Stomach (tissue), 8 donors: ENCODE measurements at regions not wholly inside any gene's neighbourhood (a gene's known extent, or its start where the extent isn't known, plus 50 kb on each side); places are given as distances from the start of the nearest gene placed in this dataset.

Experiments
- DNase-seq, 2 donors: peaks; one replicate each; pipeline versions ENCODE4 v3.0.0 to v3.0.0-alpha.2; 2013 to 2019
- H3K27ac ChIP-seq, 5 donors: fragments of 200-600 bp in 4 of 5; sonication (generic) in 4 of 5; one replicate each; pipeline ENCODE4 v1.5.1; 2013 to 2019; ENCODE audit warnings: mild to moderate bottlenecking in 1 of 5, moderate library complexity in 1 of 5
- H3K27me3 ChIP-seq, 3 donors: fragments of 200-600 bp; sonication (generic); one replicate each; pipeline ENCODE4 v1.5.1; 2017 to 2019; ENCODE audit warnings: mixed run types in 1 of 3
- H3K36me3 ChIP-seq, 4 donors: fragments of 200-600 bp; sonication (generic); 1 replicate in 3 of 4; 2 replicates in 1 of 4; pipeline ENCODE4 v1.5.1; 2016 to 2019
- H3K4me1 ChIP-seq, 4 donors: fragments of 200-600 bp; sonication (generic); one replicate each; pipeline ENCODE4 v1.5.1; 2016 to 2019
- H3K4me3 ChIP-seq, 4 donors: fragments of 200-600 bp; sonication (generic) in 3 of 4; one replicate each; pipeline ENCODE4 v1.5.1; 2016 to 2019; ENCODE audit warnings: mild to moderate bottlenecking in 1 of 4
- H3K9me3 ChIP-seq, 4 donors: fragments of 200-600 bp; sonication (generic); one replicate each; pipeline ENCODE4 v1.5.1; 2016 to 2019
- EP300 ChIP-seq: sonication (generic); formaldehyde crosslinking; IDR thresholded peaks from one replicate; pipeline ENCODE4 v1.6.1; 2017; ENCODE audit warnings: antibody characterized with exemption
- POLR2A ChIP-seq, 4 donors: fragments of 450-650 bp; IDR thresholded peaks; one replicate each; pipeline ENCODE4 v1.6.1; 2016; ENCODE audit warnings: antibody characterized with exemption in 4 of 4, control low read depth in 2 of 4, mild to moderate bottlenecking in 1 of 4, moderate library complexity in 1 of 4
- POLR2AphosphoS5 ChIP-seq, 3 donors: sonication (generic); formaldehyde crosslinking; IDR thresholded peaks; one replicate each; pipeline ENCODE4 v1.6.1; 2016; ENCODE audit warnings: antibody characterized with exemption in 3 of 3
- WGBS, 5 donors: extraction: QIAGEN DNeasy Blood & Tissue Kit in 3 of 5; methylation state at CpG; one replicate each; pipeline versions ENCODE4 v1.1.5 to v1.1.7; 2013 to 2018; 5-methylcytosine and 5-hydroxymethylcytosine counted together
- intact Hi-C: fragments of 100-400 bp; cut with DNase I; formaldehyde crosslinking; loops from one replicate; pipeline ENCODE4 v1.15.1; 2023; ENCODE audit warnings: low total_unique reads
- TF ChIP-seq, protein P1 (sequence below), 7 experiments: fragments of 450-650 bp in 4 of 7; fragments of 200-600 bp in 3 of 7; sonication (generic) in 3 of 7; IDR thresholded peaks; one replicate each; pipeline ENCODE4 v1.5.1; 2016 to 2019; ENCODE audit warnings: antibody characterized with exemption in 7 of 7, control low read depth in 2 of 7, mild to moderate bottlenecking in 1 of 7
- donor health status: healthy with polysubstance abuse.
- donor health status: Bipolar disorder and iron deficiency.
- donor health status: healthy.

DNA sequence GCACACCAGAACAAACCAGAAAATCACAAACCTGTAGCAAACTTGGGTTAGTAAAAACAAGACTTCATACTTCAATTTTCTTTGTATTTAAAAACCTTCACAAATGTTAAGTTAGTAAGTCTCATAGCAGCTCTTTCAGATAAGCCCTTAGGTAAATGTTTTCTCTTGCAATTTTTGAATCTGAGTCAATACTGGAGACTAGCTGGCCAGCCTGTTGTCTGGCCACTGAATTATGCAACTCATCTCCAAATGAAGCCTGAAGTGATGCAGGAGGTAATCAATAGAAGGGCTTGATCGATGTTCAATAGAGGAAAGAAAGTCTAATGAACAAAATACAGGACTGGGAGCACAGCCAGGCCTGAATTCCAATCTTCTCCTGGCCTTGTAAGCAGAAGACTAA lies 465.2 kb downstream of the LRIG3 start:
- TF ChIP-seq, protein P1, sequence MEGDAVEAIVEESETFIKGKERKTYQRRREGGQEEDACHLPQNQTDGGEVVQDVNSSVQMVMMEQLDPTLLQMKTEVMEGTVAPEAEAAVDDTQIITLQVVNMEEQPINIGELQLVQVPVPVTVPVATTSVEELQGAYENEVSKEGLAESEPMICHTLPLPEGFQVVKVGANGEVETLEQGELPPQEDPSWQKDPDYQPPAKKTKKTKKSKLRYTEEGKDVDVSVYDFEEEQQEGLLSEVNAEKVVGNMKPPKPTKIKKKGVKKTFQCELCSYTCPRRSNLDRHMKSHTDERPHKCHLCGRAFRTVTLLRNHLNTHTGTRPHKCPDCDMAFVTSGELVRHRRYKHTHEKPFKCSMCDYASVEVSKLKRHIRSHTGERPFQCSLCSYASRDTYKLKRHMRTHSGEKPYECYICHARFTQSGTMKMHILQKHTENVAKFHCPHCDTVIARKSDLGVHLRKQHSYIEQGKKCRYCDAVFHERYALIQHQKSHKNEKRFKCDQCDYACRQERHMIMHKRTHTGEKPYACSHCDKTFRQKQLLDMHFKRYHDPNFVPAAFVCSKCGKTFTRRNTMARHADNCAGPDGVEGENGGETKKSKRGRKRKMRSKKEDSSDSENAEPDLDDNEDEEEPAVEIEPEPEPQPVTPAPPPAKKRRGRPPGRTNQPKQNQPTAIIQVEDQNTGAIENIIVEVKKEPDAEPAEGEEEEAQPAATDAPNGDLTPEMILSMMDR (IDR thresholded peaks at IDR 0.05), result no peak
- TF ChIP-seq POLR2AphosphoS5 (IDR thresholded peaks at IDR 0.05), result no peak
- TF ChIP-seq POLR2A (IDR thresholded peaks at IDR 0.05), result no peak
- TF ChIP-seq EP300, result no peak
- intact Hi-C loops, result no loop called here
- DNase-seq, result no peak
- WGBS, 5 donors, result 44 to 85% (median 74%) methylated on average over 1 of the region's 1 CpG
- no peaks in the 10 kb centered on the region for H3K36me3 ChIP-seq
- peaks cover 0 to 4% (median 0%) of the 10 kb centered on the region in 4 donors for H3K4me1 ChIP-seq
- no peaks in the 10 kb centered on the region for H3K27me3 ChIP-seq
- H3K9me3 ChIP-seq, result no peaks in the 10 kb centered on the region
- no peak overlapping the region for H3K27ac ChIP-seq
- H3K4me3 ChIP-seq, result no peak overlapping the region

DNA sequence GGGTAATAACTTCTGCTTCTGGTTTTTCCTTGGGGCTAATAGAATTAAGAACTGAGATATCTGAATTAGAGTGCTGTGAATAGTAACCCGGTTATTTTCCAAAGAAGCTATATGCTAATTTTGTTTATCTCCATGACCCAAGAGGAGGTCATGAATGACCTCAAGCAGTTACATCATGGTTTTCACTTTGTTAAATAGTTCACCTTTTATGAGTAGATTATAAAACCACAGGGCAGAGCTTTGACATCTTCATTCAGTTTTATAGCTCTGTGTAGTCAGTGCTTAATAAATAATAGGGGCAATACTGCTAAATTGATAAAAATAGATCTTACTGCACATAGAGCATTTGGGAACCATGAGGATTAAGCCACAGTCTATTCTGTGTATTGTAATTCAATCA lies 462.2 kb downstream of the LRIG3 start:
- Histone ChIP-seq H3K4me3 (no peak overlapping the region), H3K4me1 (peaks cover 0 to 4% (median 0%) of the 10 kb centered on the region in 4 donors), H3K36me3 (no peaks in the 10 kb centered on the region), H3K27ac (no peak overlapping the region), H3K27me3 (no peaks in the 10 kb centered on the region), H3K9me3 (no peaks in the 10 kb centered on the region)
- WGBS, 5 donors, result 76 to 89% (median 77%) methylated on average over 1 of the region's 1 CpG
- no peak for TF ChIP-seq POLR2A (IDR thresholded peaks at IDR 0.05)
- TF ChIP-seq POLR2AphosphoS5 (IDR thresholded peaks at IDR 0.05), result no peak
- TF ChIP-seq, protein P1 (IDR thresholded peaks at IDR 0.05), result no peak
- TF ChIP-seq EP300, result no peak
- intact Hi-C loops, result no loop called here
- DNase-seq, result no peak

DNA sequence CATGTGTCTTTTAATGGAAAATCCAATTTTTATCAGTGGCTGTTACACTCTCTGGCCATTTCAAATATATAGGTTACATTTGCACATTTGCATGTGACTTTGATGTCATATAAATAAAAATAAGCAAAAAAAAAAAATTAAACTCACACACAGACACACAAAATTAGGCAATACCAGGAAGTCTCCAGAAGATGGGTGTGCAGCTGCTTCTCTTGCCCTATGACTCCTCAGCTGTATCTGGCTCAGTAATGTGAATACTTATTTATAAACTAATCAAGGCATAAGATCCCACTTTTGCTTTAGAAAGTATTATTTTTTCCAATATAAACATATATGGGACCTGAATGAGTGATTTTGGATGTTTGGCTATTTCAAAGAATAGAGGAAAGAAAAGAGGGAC lies 461.1 kb downstream of the LRIG3 start:
- Histone ChIP-seq H3K4me1 (peaks cover 0 to 4% (median 0%) of the 10 kb centered on the region in 4 donors), H3K4me3 (no peak overlapping the region), H3K9me3 (no peaks in the 10 kb centered on the region), H3K27ac (no peak overlapping the region), H3K27me3 (no peaks in the 10 kb centered on the region), H3K36me3 (no peaks in the 10 kb centered on the region)
- intact Hi-C loops, result no loop called here
- TF ChIP-seq, protein P1 (IDR thresholded peaks at IDR 0.05), result no peak
- TF ChIP-seq EP300 (no peak), POLR2A (IDR thresholded peaks at IDR 0.05) (no peak), POLR2AphosphoS5 (IDR thresholded peaks at IDR 0.05) (no peak)
- no peak for DNase-seq

DNA sequence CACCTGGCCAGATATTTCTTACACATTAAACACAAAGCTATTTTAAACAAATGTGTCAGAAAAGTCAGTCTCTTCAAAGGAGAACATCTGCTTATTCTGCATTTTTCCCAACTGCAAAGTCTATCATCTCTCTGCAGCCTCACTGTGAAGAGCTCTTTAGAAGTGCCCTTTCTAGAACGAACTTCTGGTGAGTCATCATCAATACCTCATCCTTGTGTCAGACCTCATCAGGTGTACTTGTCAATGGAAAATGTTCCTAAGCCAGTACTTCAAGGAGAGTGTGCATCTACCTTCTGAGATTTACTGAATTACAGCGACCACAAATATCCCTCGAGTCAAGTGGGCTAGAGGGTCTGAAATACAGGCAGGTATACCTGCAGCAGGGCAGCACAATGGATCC lies 457.3 kb downstream of the LRIG3 start:
- H3K4me3 ChIP-seq, result no peak overlapping the region
- intact Hi-C loops, result no loop called here
- no peak for DNase-seq
- H3K27me3 ChIP-seq, result no peaks in the 10 kb centered on the region
- H3K27ac ChIP-seq, result no peak overlapping the region
- H3K9me3 ChIP-seq, result peaks cover 0 to 12% (median 12%) of the 10 kb centered on the region in 4 donors
- TF ChIP-seq POLR2AphosphoS5 (IDR thresholded peaks at IDR 0.05) (no peak), EP300 (no peak), POLR2A (IDR thresholded peaks at IDR 0.05) (no peak)
- TF ChIP-seq, protein P1 (IDR thresholded peaks at IDR 0.05), result no peak
- H3K4me1 ChIP-seq, result no peaks in the 10 kb centered on the region
- H3K36me3 ChIP-seq, result no peaks in the 10 kb centered on the region
- 72 to 84% (median 79%) methylated on average over 3 of the region's 3 CpGs for WGBS, 5 donors
